CD14-positive monocyte (primary cell): ENCODE measurements at regions not wholly inside any gene's neighbourhood (a gene's known extent, or its start where the extent isn't known, plus 50 kb on each side); places are given as distances from the start of the nearest gene placed in this dataset.

Experiments
- DNase-seq, 3 donors: peaks; one replicate each; pipeline ENCODE4 v3.0.0-alpha.2; 2011 to 2022
- H2AFZ ChIP-seq: 2 replicates; pipeline ENCODE4 v1.6.0; 2012; ENCODE audit warnings: mild to moderate bottlenecking, low read depth, low read length, inconsistent platforms; ENCODE audit not compliant: insufficient read depth, poor library complexity, severe bottlenecking
- H3K27ac ChIP-seq, 2 donors: 1 replicate in 1 of 2; 2 replicates in 1 of 2; pipeline ENCODE4 v1.5.1; 2012 to 2013; ENCODE audit warnings: low read length in 2 of 2, control low read depth in 1 of 2, inconsistent platforms in 1 of 2, low read depth in 1 of 2, mild to moderate bottlenecking in 1 of 2
- H3K27me3 ChIP-seq, 2 donors: one replicate each; pipeline versions ENCODE4 v1.6.0 to v1.6.1; 2011 to 2013; ENCODE audit warnings: low read length in 2 of 2; ENCODE audit not compliant: control insufficient read depth in 2 of 2, insufficient read depth in 2 of 2
- H3K36me3 ChIP-seq, 2 donors: replicated peaks in 1 of 2; 1 replicate in 1 of 2; 2 replicates in 1 of 2; pipeline versions ENCODE4 v1.5.1 to v1.6.1; 2012 to 2013; ENCODE audit warnings: low read length in 2 of 2, control low read depth in 1 of 2, inconsistent platforms in 1 of 2, mild to moderate bottlenecking in 1 of 2; ENCODE audit not compliant: insufficient read depth in 2 of 2, control insufficient read depth in 1 of 2
- H3K4me1 ChIP-seq, 2 donors: 1 replicate in 1 of 2; 2 replicates in 1 of 2; pipeline versions ENCODE4 v1.5.1 to v1.6.1; 2012 to 2013; ENCODE audit warnings: low read length in 2 of 2, control low read depth in 1 of 2, inconsistent platforms in 1 of 2, mild to moderate bottlenecking in 1 of 2, moderate library complexity in 1 of 2; ENCODE audit not compliant: insufficient read depth in 2 of 2, control insufficient read depth in 1 of 2
- H3K4me2 ChIP-seq: replicated peaks from 2 replicates; pipeline ENCODE3; 2012; ENCODE audit warnings: low read length, moderate library complexity, mild to moderate bottlenecking; ENCODE audit not compliant: poor library complexity, severe bottlenecking; ENCODE audit errors: extremely low read depth
- H3K4me3 ChIP-seq, 3 experiments: fragments of 200-600 bp in 1 of 3; sonication (generic) in 1 of 3; replicated peaks in 1 of 3; 1 replicate in 2 of 3; 2 replicates in 1 of 3; pipeline ENCODE4 v1.5.1; 2011 to 2013; ENCODE audit warnings: low read length in 3 of 3, mild to moderate bottlenecking in 3 of 3, control low read depth in 2 of 3, low read depth in 2 of 3, inconsistent platforms in 1 of 3, moderate library complexity in 1 of 3
- H3K79me2 ChIP-seq: 2 replicates; pipeline ENCODE4 v1.6.0; 2012; ENCODE audit warnings: mild to moderate bottlenecking, control low read depth, inconsistent platforms, low read length, moderate library complexity; ENCODE audit not compliant: insufficient read depth
- H3K9ac ChIP-seq: 2 replicates; pipeline ENCODE4 v1.6.0; 2017; ENCODE audit warnings: low read length, mild to moderate bottlenecking; ENCODE audit not compliant: insufficient read depth, poor library complexity, severe bottlenecking
- H3K9me3 ChIP-seq, 2 donors: replicated peaks in 1 of 2; 1 replicate in 1 of 2; 2 replicates in 1 of 2; pipeline versions ENCODE4 v1.5.1 to v1.6.1; 2012 to 2013; ENCODE audit warnings: low read length in 2 of 2, control low read depth in 1 of 2; ENCODE audit not compliant: control insufficient read depth in 1 of 2, insufficient read depth in 1 of 2
- H4K20me1 ChIP-seq: 2 replicates; pipeline ENCODE4 v1.6.0; 2012; ENCODE audit warnings: mild to moderate bottlenecking, low read length, control low read depth, moderate library complexity; ENCODE audit not compliant: insufficient read depth
- H3K27ac Mint-ChIP-seq, 7 donors: one replicate each; pipeline ENCODE4 v1.8.0; 2020; ENCODE audit warnings: mild to moderate bottlenecking in 7 of 7, mixed read lengths in 7 of 7, moderate library complexity in 6 of 7, inconsistent platforms in 2 of 7
- H3K27me3 Mint-ChIP-seq, 3 donors: one replicate each; pipeline ENCODE4 v1.8.0; 2021 to 2022; ENCODE audit warnings: low read depth in 3 of 3, mild to moderate bottlenecking in 3 of 3, mixed read lengths in 3 of 3, moderate library complexity in 3 of 3, inconsistent platforms in 1 of 3
- H3K36me3 Mint-ChIP-seq, 2 donors: one replicate each; pipeline ENCODE4 v1.8.0; 2020; ENCODE audit warnings: mixed read lengths in 2 of 2, inconsistent platforms in 1 of 2, mild to moderate bottlenecking in 1 of 2
- H3K4me1 Mint-ChIP-seq: one replicate; pipeline ENCODE4 v1.8.0; 2020; ENCODE audit warnings: mild to moderate bottlenecking, mixed read lengths
- H3K4me3 Mint-ChIP-seq, 2 donors: one replicate each; pipeline ENCODE4 v1.8.0; 2020; ENCODE audit warnings: mild to moderate bottlenecking in 2 of 2, mixed read lengths in 2 of 2, moderate library complexity in 1 of 2
- H3K9me3 Mint-ChIP-seq, 7 donors: one replicate each; pipeline ENCODE4 v1.8.0; 2020 to 2022; ENCODE audit warnings: mixed read lengths in 7 of 7, mild to moderate bottlenecking in 6 of 7, moderate library complexity in 6 of 7, inconsistent platforms in 2 of 7
- CTCF ChIP-seq: fragments of 200-600 bp; IDR thresholded peaks from one replicate; pipeline ENCODE4 v1.8.0; 2022; ENCODE audit warnings: antibody characterized with exemption, mild to moderate bottlenecking
- WGBS: methylation state at CpG from one replicate; pipeline ENCODE4 v1.1.5; 2013; ENCODE audit warnings: missing lambda C conversion rate; ENCODE audit not compliant: insufficient coverage; 5-methylcytosine and 5-hydroxymethylcytosine counted together
- intact Hi-C, 2 donors: fragments of 100-400 bp; cut with micrococcal nuclease; formaldehyde crosslinking; loops; one replicate each; pipeline versions ENCODE4 v1.15.0 to v1.15.1; 2023

GRCh38 chr2:59561281-59561680 is 992.2 kb downstream of the BCL11A start:
- Mint-ChIP-seq H3K27ac (no peak overlapping the region), H3K27me3 (peaks cover 0 to 1% (median 0%) of the 10 kb centered on the region in 3 donors), H3K4me3 (no peak overlapping the region), H3K4me1 (no peaks in the 10 kb centered on the region), H3K9me3 (peaks cover 0 to 2% (median 0%) of the 10 kb centered on the region in 7 donors), H3K36me3 (no peaks in the 10 kb centered on the region)
- no peaks in the 10 kb centered on the region for H3K4me1 ChIP-seq
- 100% methylated on average over 1 of the region's 2 CpGs for WGBS
- H2AFZ ChIP-seq: no peak overlapping the region
- H3K9ac ChIP-seq: no peak overlapping the region
- H3K9me3 ChIP-seq: no peaks in the 10 kb centered on the region
- TF ChIP-seq CTCF: no peak
- no peak overlapping the region for H3K27ac ChIP-seq
- no peak overlapping the region for H3K4me3 ChIP-seq
- intact Hi-C loops: no loop called here
- no peak overlapping the region for H3K4me2 ChIP-seq
- no peaks in the 10 kb centered on the region for H4K20me1 ChIP-seq
- H3K36me3 ChIP-seq: no peaks in the 10 kb centered on the region
- no peak for DNase-seq
- H3K27me3 ChIP-seq: no peaks in the 10 kb centered on the region
- no peaks in the 10 kb centered on the region for H3K79me2 ChIP-seq

GRCh38 chr2:59560769-59561168 is 992.7 kb downstream of the BCL11A start:
- Mint-ChIP-seq H3K4me3 (no peak overlapping the region), H3K27ac (no peak overlapping the region), H3K27me3 (peaks cover 0 to 1% (median 0%) of the 10 kb centered on the region in 3 donors), H3K36me3 (no peaks in the 10 kb centered on the region), H3K9me3 (peaks cover 0 to 3% (median 0%) of the 10 kb centered on the region in 7 donors), H3K4me1 (no peaks in the 10 kb centered on the region)
- 14% methylated on average over 1 of the region's 3 CpGs for WGBS
- DNase-seq: no peak
- Histone ChIP-seq H3K9ac (no peak overlapping the region), H3K36me3 (no peaks in the 10 kb centered on the region), H3K79me2 (no peaks in the 10 kb centered on the region), H3K9me3 (no peaks in the 10 kb centered on the region), H3K27me3 (no peaks in the 10 kb centered on the region), H3K4me2 (no peak overlapping the region), H2AFZ (no peak overlapping the region), H3K27ac (no peak overlapping the region), H3K4me3 (no peak overlapping the region), H4K20me1 (no peaks in the 10 kb centered on the region), H3K4me1 (no peaks in the 10 kb centered on the region)
- intact Hi-C loops: no loop called here
- TF ChIP-seq CTCF: no peak
